ENCODE measurements at regions not wholly inside any gene's neighbourhood (a gene's known extent, or its start where the extent isn't known, plus 50 kb on each side); places are given as distances from the start of the nearest gene placed in this dataset.

- no peak for TF ChIP-seq CTCF (IDR thresholded peaks at IDR 0.05 in 4 of 5, conservative IDR thresholded peaks at IDR 0.05 in 1 of 5)
- no peak for TF ChIP-seq POLR2A (IDR thresholded peaks at IDR 0.05)
These were observed 176.1 kb downstream of the MSL3 start for GRCh38 chrX:11934089-11934488.

Data from gastrocnemius medialis (tissue), 4 donors.